Neural progenitor cell (in vitro differentiated cells): ENCODE measurements at regions not wholly inside any gene's neighbourhood (a gene's known extent, or its start where the extent isn't known, plus 50 kb on each side); places are given as distances from the start of the nearest gene placed in this dataset.

Experiments used
- DNase-seq: peaks from one replicate; pipeline ENCODE4 v3.0.0-alpha.2; 2016; ENCODE audit warnings: low spot score
- H2AFZ ChIP-seq: fragments of 200-600 bp; sonication (generic); replicated peaks from 2 replicates; pipeline ENCODE4 v1.6.1; 2016; ENCODE audit warnings: antibody characterized with exemption
- H3F3A ChIP-seq: fragments of 200-600 bp; sonication (generic); 2 replicates; pipeline ENCODE4 v1.6.1; 2016; ENCODE audit warnings: antibody characterized with exemption, low read depth
- H3K27ac ChIP-seq: fragments of 200-600 bp; sonication (generic); 2 replicates; pipeline ENCODE4 v1.5.1; 2016; ENCODE audit warnings: mild to moderate bottlenecking
- H3K27me3 ChIP-seq: fragments of 200-600 bp; sonication (generic); 2 replicates; pipeline ENCODE4 v1.6.1; 2016; ENCODE audit warnings: mild to moderate bottlenecking, moderate library complexity
- H3K36me3 ChIP-seq: fragments of 200-600 bp; sonication (generic); 2 replicates; pipeline ENCODE4 v1.5.1; 2016
- H3K4me1 ChIP-seq: fragments of 200-600 bp; sonication (generic); 2 replicates; pipeline ENCODE4 v1.6.1; 2016; ENCODE audit warnings: mixed run types
- H3K4me2 ChIP-seq: fragments of 200-600 bp; sonication (generic); 2 replicates; pipeline ENCODE4 v1.6.1; 2016
- H3K4me3 ChIP-seq: fragments of 200-600 bp; sonication (generic); 2 replicates; pipeline ENCODE4 v1.5.1; 2016
- H3K79me2 ChIP-seq: fragments of 200-600 bp; sonication (generic); 2 replicates; pipeline ENCODE4 v1.6.1; 2016; ENCODE audit warnings: low read depth
- H3K9ac ChIP-seq: fragments of 200-600 bp; sonication (generic); 2 replicates; pipeline ENCODE4 v1.6.1; 2016
- H3K9me3 ChIP-seq: fragments of 200-600 bp; sonication (generic); 2 replicates; pipeline ENCODE4 v1.5.1; 2016; ENCODE audit warnings: low read depth
- H4K20me1 ChIP-seq: fragments of 200-600 bp; sonication (generic); 2 replicates; pipeline ENCODE4 v1.6.1; 2016; ENCODE audit warnings: low read depth
- H3K27ac Mint-ChIP-seq: 3 replicates; pipeline ENCODE4 v1.8.0; 2021; ENCODE audit warnings: mixed read lengths
- H3K27me3 Mint-ChIP-seq: 2 replicates; pipeline ENCODE4 v1.8.0; 2022; ENCODE audit warnings: low read depth, mild to moderate bottlenecking, inconsistent platforms, moderate library complexity, mixed read lengths; ENCODE audit not compliant: insufficient read depth
- H3K36me3 Mint-ChIP-seq: 3 replicates; pipeline ENCODE4 v1.8.0; 2021; ENCODE audit warnings: mixed read lengths
- H3K4me1 Mint-ChIP-seq: 3 replicates; pipeline ENCODE4 v1.8.0; 2021; ENCODE audit warnings: mixed read lengths
- H3K4me3 Mint-ChIP-seq: 3 replicates; pipeline ENCODE4 v1.8.0; 2021; ENCODE audit warnings: mild to moderate bottlenecking, moderate library complexity, mixed read lengths
- H3K9me3 Mint-ChIP-seq: 3 replicates; pipeline ENCODE4 v1.8.0; 2020; ENCODE audit warnings: mixed read lengths
- CTCF ChIP-seq: fragments of 200-600 bp; sonication (generic); IDR thresholded peaks from 2 replicates; pipeline ENCODE4 v1.5.1; 2017; ENCODE audit warnings: antibody characterized with exemption, mild to moderate bottlenecking
- EZH2 ChIP-seq: fragments of 200-600 bp; sonication (generic); IDR thresholded peaks from 2 replicates; pipeline ENCODE4 v1.6.1; 2017; ENCODE audit warnings: antibody characterized with exemption, mild to moderate bottlenecking, moderate library complexity
- EZH2phosphoT487 ChIP-seq: fragments of 200-600 bp; sonication (generic); IDR thresholded peaks from 2 replicates; pipeline ENCODE4 v1.6.1; 2017; ENCODE audit warnings: antibody characterized with exemption

- Histone ChIP-seq H2AFZ (no peak overlapping the region), H3K36me3 (no peaks in the 10 kb centered on the region), H3K79me2 (no peaks in the 10 kb centered on the region), H3K27ac (no peak overlapping the region), H3F3A (no peaks in the 10 kb centered on the region), H3K9ac (no peak overlapping the region), H3K4me3 (no peak overlapping the region), H3K4me2 (no peak overlapping the region), H3K9me3 (no peaks in the 10 kb centered on the region), H3K4me1 (peaks cover 14% of the 10 kb centered on the region), H4K20me1 (peaks cover 9% of the 10 kb centered on the region), H3K27me3 (no peaks in the 10 kb centered on the region)
- DNase-seq: no peak
- peaks cover 15% of the 10 kb centered on the region for H3K27me3 Mint-ChIP-seq
- no peak overlapping the region for H3K27ac Mint-ChIP-seq
- TF ChIP-seq CTCF (no peak), EZH2phosphoT487 (no peak), EZH2 (no peak)
- no peaks in the 10 kb centered on the region for H3K36me3 Mint-ChIP-seq
- no peak overlapping the region for H3K4me3 Mint-ChIP-seq
- peaks cover 44% of the 10 kb centered on the region for H3K4me1 Mint-ChIP-seq
- H3K9me3 Mint-ChIP-seq: no peaks in the 10 kb centered on the region
Observed at GRCh38 chr3:13195374-13195773, 122.1 kb upstream of the IQSEC1 start.

DNA sequence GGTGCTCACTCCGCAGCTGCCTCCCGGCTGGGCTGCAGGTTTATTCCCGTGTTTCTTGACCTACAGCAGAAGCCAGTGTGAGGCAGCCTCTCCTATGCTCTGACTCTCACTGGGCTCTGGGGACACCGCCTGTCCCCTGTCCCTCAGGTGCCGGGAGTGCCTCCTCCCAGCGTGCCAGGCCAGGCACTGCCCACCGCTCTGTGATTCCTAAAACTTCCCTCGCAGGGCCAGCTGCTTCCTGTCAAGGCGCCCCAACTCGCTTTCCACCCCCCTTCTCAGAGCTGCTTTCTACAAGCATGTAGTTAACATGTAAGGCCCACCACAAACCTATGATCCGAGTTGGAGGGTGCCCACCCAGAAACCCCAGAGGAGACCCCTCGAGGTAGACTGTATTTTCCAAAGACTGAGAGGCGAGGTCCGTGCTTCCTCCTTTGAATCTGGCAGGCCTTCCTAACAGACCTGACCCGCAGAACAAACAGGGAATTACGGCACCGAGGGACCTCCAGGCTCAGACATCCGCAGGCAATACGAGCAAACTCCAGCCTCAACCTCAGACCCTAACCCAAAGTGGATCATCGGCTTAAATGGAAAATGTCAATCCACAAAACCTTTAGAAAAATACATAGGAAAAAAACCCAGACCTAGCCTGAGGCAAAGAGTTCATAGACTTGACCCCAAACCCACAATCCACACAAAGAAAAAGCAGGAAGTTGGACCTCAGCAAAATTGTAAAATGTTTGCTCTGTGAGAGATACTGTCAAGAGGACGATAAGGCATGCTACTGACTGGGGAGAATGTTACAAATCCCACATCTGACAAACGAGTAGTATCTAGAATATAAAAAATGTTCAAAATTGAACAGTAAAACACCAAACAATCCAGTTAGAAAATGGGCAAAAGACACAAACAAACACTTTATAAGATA, 121.3 kb upstream of the IQSEC1 start:
- H3K4me2 ChIP-seq: peak overlapping the region; percentile 1
- no peaks in the 10 kb centered on the region for H3F3A ChIP-seq
- no peak overlapping the region for H3K9ac ChIP-seq
- TF ChIP-seq EZH2: no peak
- TF ChIP-seq CTCF: no peak
- TF ChIP-seq EZH2phosphoT487: no peak
- no peak overlapping the region for H3K27ac ChIP-seq
- no peak overlapping the region for H3K4me3 Mint-ChIP-seq
- H3K27me3 Mint-ChIP-seq: peaks cover 11% of the 10 kb centered on the region
- H3K4me3 ChIP-seq: no peak overlapping the region
- peaks cover 14% of the 10 kb centered on the region for H3K4me1 ChIP-seq
- no peaks in the 10 kb centered on the region for H3K79me2 ChIP-seq
- H4K20me1 ChIP-seq: peaks cover 9% of the 10 kb centered on the region
- H3K27me3 ChIP-seq: no peaks in the 10 kb centered on the region
- H3K36me3 ChIP-seq: no peaks in the 10 kb centered on the region
- H3K27ac Mint-ChIP-seq: no peak overlapping the region
- H3K9me3 ChIP-seq: no peaks in the 10 kb centered on the region
- no peaks in the 10 kb centered on the region for H3K36me3 Mint-ChIP-seq
- peaks cover 3% of the 10 kb centered on the region for H3K9me3 Mint-ChIP-seq
- H3K4me1 Mint-ChIP-seq: peaks cover 41% of the 10 kb centered on the region
- H2AFZ ChIP-seq: no peak overlapping the region
- no peak for DNase-seq

DNA sequence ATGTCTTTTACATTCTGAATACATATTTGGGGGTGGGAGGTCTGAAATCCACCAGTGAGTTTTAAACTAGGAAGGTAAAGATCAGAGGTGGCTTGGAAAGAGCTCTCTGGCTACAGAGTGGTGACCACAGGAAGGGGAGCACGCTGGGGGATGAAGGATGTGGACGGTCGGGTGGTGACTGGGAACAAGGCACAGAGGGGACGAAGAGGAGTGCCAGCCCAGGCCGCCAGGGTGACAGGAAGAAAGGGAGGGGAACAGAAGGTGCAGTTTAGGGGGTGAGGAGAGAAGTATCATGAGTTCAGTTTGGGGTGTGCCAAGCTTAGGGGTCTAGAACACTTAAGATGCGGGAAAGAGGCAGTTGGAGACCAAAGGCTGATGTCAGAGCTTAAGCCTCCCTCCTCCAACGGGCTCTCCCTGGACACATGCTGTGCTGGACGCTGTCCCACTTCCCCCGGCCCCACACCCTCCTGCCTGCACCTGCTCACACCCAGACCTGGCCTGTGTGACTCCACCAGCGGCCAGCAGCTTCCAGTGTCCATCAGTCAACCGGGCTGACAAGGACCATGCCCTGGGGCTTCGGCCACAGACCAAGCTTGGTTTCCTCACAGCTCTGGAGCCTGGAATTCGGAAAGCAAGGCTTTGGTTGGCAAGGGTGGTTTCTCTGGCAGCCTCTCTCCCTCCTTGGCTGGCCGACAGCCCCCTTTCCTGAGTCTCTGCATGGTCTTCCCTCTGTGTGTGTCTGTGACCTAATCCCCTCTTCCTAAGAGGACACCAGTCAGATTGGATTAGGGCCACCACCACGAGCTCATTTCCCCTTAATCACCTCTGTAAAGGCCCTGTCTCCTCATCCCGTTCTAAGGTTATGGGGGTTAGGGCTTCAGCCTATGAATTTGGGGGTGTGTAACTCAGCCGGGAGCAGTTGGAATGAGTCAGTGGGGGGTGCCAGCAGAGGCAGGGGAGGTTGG, 120.4 kb upstream of the IQSEC1 start:
- Histone ChIP-seq H3K9me3 (no peaks in the 10 kb centered on the region), H3K79me2 (no peaks in the 10 kb centered on the region), H2AFZ (no peak overlapping the region), H3K4me3 (no peak overlapping the region), H3K4me1 (peaks cover 14% of the 10 kb centered on the region), H3K9ac (no peak overlapping the region), H3K36me3 (no peaks in the 10 kb centered on the region), H4K20me1 (peaks cover 9% of the 10 kb centered on the region), H3F3A (no peaks in the 10 kb centered on the region), H3K27me3 (no peaks in the 10 kb centered on the region), H3K27ac (no peak overlapping the region), H3K4me2 (peak overlapping the region; percentile 1)
- Mint-ChIP-seq H3K4me1 (peaks cover 44% of the 10 kb centered on the region), H3K27me3 (peaks cover 11% of the 10 kb centered on the region), H3K27ac (peak overlapping the region; percentile 47), H3K9me3 (peaks cover 3% of the 10 kb centered on the region), H3K36me3 (no peaks in the 10 kb centered on the region), H3K4me3 (no peak overlapping the region)
- peak; percentile 45 for DNase-seq
- no peak for TF ChIP-seq EZH2phosphoT487
- no peak for TF ChIP-seq CTCF
- TF ChIP-seq EZH2: no peak
